ENCODE measurements at regions not wholly inside any gene's neighbourhood (a gene's known extent, or its start where the extent isn't known, plus 50 kb on each side); places are given as distances from the start of the nearest gene placed in this dataset.
A peak's percentile ranks its signal among the peaks of the same experiment; 100 is the strongest.
"Not testable (repeated sequence)": the region's sequence is repeated elsewhere in the genome, so short reads cannot be mapped to it uniquely, and the experiment has no call there.

DNA sequence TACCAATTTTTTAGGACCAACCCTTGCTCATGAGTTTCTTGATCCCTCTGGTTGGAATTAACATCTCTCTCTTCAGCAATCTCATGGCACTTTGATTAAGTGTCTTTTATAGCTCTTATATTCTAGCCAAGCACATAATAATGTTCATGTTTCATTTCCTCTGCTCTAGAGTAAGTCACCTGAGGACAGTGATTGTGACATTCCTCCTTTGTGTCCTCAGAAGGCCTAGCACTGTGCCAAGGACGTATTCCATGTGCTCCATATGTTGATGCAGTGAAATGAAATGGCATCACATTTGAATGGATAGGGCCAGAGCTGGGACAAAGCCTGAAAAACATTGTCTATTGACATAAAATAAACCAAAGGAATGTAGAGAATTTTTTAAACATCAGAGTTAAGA is 322.8 kb upstream of the PRICKLE1 start:
- 54% methylated on average over 1 of the region's 1 CpG for WGBS
- no peak for ATAC-seq
- intact Hi-C loops (cut with DNase I): no loop called here
- Histone ChIP-seq H3K4me3 (ENCODE audit: low read length) (no peak overlapping the region), H3K27ac (ENCODE audit: low read length) (no peak overlapping the region), H3K9me3 (ENCODE audit: control insufficient read depth, low read length) (no peaks in the 10 kb centered on the region), H3K27me3 (ENCODE audit: control insufficient read depth, insufficient read depth) (no peaks in the 10 kb centered on the region), H3K4me1 (ENCODE audit: control insufficient read depth, insufficient read depth, low read length) (no peaks in the 10 kb centered on the region)
- DNase-seq: no peak

DNA sequence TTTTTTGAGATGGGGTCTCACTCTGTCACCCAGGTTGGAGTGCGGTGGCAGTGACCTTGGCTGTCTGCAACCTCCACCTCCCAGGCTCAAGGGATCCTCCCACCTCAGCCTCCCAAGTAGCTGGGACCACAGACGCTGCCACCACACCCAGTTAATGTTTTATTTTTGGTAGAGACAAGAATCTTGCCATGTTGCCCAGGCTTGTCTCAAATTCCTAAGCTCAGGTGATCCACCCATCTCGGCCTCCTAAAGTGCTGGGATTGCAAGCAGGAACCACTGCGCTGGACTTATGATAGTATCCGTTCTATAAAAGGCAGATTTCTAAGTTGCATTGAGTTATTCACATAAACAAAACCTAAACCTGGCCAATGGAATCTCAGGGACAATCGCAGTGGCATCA is 321.1 kb upstream of the PRICKLE1 start:
- H3K9me3 ChIP-seq (ENCODE audit: control insufficient read depth, low read length): no peaks in the 10 kb centered on the region
- DNase-seq (no peak), ATAC-seq (no peak)
- 75% methylated on average over 6 of the region's 6 CpGs for whole genome bisulfite sequencing
- no peak overlapping the region for H3K27ac ChIP-seq (ENCODE audit: low read length)
- no peaks in the 10 kb centered on the region for H3K4me1 ChIP-seq (ENCODE audit: control insufficient read depth, insufficient read depth, low read length)
- no peaks in the 10 kb centered on the region for H3K27me3 ChIP-seq (ENCODE audit: control insufficient read depth, insufficient read depth)
- intact Hi-C loops (cut with DNase I): no loop called here
- no peak overlapping the region for H3K4me3 ChIP-seq (ENCODE audit: low read length)

DNA sequence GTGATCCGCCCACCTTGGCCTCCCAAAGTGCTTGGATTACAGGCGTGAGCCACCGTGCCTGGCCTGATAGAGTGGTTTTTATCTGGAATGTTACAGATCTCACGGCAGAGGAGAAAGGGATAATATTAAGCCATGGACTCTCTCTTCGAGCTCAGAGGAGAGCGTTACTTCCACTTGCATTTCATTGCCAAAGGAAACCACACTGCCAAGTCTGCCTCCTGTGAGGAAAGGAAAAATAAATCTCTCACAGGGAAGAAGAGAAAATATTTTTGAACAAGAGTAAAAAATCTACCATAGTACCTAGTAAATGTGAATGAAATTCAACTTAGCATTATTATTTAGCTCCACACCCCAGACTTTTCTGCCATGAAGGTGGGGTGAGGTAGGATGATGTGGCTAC is 319.2 kb upstream of the PRICKLE1 start:
- Histone ChIP-seq H3K4me3 (ENCODE audit: low read length) (no peak overlapping the region), H3K27me3 (ENCODE audit: control insufficient read depth, insufficient read depth) (no peaks in the 10 kb centered on the region), H3K4me1 (ENCODE audit: control insufficient read depth, insufficient read depth, low read length) (peaks cover 3% of the 10 kb centered on the region), H3K27ac (ENCODE audit: low read length) (no peak overlapping the region), H3K9me3 (ENCODE audit: control insufficient read depth, low read length) (no peaks in the 10 kb centered on the region)
- intact Hi-C loops (cut with DNase I): no loop called here
- DNase-seq (no peak), ATAC-seq (no peak)
- 38% methylated on average over 6 of the region's 6 CpGs for WGBS

DNA sequence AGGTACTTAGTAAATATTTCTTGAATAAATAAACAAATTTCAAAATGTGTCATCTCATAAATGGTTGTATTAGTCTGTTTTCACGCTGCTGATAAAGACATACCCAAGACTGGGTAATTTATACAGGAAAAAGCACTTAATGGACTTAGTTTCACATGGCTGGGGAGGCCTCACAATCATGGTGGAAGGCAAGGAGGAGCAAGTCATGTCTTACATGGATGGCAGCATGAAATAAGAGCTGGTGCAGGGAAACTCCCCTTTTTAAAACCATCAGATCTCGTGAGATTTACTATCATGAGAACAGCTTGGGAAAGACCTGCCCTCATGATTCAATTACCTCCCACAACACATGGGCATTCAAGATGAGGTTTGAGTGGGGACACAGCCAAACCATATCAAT is 317.3 kb upstream of the PRICKLE1 start:
- H3K4me3 ChIP-seq (ENCODE audit: low read length); H3K27me3 ChIP-seq (ENCODE audit: control insufficient read depth, insufficient read depth); DNase-seq; H3K9me3 ChIP-seq (ENCODE audit: control insufficient read depth, low read length); H3K4me1 ChIP-seq (ENCODE audit: control insufficient read depth, insufficient read depth, low read length); ATAC-seq; intact Hi-C loops (cut with DNase I); H3K27ac ChIP-seq (ENCODE audit: low read length): not testable (repeated sequence)
- 90% methylated on average over 2 of the region's 2 CpGs for WGBS

DNA sequence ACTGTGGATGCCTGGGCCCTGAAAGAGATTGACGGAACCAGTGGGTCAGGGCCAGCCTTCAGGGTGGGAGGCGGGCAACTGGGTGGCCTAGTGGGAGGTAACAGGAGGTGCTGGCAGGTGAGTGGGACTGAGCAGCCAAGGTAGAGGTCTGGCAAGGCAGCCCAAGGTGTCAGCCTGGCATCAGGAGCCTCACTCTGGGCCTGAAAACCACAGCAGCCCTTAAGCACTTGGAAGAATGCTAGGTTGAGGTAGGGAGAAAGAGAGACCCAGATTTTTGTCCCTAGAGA is 315.8 kb upstream of the PRICKLE1 start:
- intact Hi-C loops (cut with DNase I): no loop called here
- Histone ChIP-seq H3K4me3 (ENCODE audit: low read length) (no peak overlapping the region), H3K4me1 (ENCODE audit: control insufficient read depth, insufficient read depth, low read length) (peaks cover 3% of the 10 kb centered on the region), H3K9me3 (ENCODE audit: control insufficient read depth, low read length) (no peaks in the 10 kb centered on the region), H3K27ac (ENCODE audit: low read length) (no peak overlapping the region), H3K27me3 (ENCODE audit: control insufficient read depth, insufficient read depth) (no peaks in the 10 kb centered on the region)
- ATAC-seq (peak in 1 of 2 donors; percentile 20), DNase-seq (no peak)
- WGBS: 91% methylated on average over 2 of the region's 2 CpGs

DNA sequence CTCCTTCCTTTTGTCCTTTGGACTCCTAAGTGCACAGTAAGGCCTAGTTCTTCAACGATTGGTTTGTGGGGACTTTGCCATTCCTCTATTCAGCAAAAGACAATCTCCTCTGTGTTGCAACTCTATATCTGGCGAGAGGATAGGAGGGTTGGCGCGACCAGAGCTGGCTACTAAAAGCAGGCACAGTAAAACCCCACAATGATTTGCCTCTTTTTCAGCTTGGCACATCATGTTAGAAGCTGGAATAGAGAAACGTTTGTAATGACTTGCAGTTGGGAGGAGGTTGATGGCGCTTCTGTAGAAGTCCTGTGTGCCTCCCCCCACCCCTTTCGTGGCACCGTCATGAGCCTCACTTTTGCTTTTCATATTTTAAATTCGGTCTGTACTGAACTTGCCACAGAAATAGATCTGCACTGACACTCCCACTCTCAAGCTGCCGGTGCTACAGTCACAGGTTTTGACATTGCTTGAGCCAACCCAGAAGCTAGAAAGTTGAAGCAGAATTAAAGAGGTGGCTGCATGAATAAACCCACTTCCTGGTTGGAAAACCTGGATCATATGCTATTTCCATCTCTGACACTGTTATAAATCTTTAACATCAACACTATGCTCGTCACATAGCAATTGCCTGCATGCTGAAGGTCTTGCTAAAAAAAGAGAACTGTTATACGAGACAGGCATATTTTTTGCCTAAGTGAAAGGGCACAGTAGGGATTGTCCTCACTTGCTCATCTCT is 315.3 kb upstream of the PRICKLE1 start:
- 66% methylated on average over 12 of the region's 12 CpGs for WGBS
- Histone ChIP-seq H3K4me1 (ENCODE audit: control insufficient read depth, insufficient read depth, low read length) (peaks cover 3% of the 10 kb centered on the region), H3K9me3 (ENCODE audit: control insufficient read depth, low read length) (no peaks in the 10 kb centered on the region), H3K27ac (ENCODE audit: low read length) (peak overlapping the region; percentile 17), H3K27me3 (ENCODE audit: control insufficient read depth, insufficient read depth) (no peaks in the 10 kb centered on the region), H3K4me3 (ENCODE audit: low read length) (no peak overlapping the region)
- no peak for DNase-seq
- intact Hi-C loops (cut with DNase I): no loop called here
- peak; percentile 26 to 34 for ATAC-seq

DNA sequence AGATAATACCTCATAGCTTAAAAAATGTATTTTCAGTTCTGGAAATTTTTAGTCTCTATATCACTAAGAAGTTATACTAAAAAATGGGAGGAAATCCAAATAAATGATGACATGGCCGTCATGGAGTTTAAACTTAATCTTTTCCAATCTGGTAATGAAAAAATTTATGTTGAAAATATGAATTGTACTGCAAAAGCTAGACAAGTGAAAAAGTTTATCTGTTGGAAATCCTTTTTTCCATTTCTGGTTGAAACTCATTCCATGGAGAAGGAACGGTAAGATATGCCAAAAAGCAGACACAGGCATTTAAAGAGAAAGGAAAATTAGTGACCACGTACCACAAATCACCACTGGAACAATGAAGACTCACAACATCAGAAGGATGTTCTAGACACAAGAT is 314.2 kb upstream of the PRICKLE1 start:
- ATAC-seq: no peak
- no peak for DNase-seq
- WGBS: 42% methylated on average over 3 of the region's 3 CpGs
- Histone ChIP-seq H3K9me3 (ENCODE audit: control insufficient read depth, low read length) (no peaks in the 10 kb centered on the region), H3K27ac (ENCODE audit: low read length) (no peak overlapping the region), H3K4me1 (ENCODE audit: control insufficient read depth, insufficient read depth, low read length) (peaks cover 3% of the 10 kb centered on the region), H3K27me3 (ENCODE audit: control insufficient read depth, insufficient read depth) (no peaks in the 10 kb centered on the region), H3K4me3 (ENCODE audit: low read length) (no peak overlapping the region)
- intact Hi-C loops (cut with DNase I): no loop called here

DNA sequence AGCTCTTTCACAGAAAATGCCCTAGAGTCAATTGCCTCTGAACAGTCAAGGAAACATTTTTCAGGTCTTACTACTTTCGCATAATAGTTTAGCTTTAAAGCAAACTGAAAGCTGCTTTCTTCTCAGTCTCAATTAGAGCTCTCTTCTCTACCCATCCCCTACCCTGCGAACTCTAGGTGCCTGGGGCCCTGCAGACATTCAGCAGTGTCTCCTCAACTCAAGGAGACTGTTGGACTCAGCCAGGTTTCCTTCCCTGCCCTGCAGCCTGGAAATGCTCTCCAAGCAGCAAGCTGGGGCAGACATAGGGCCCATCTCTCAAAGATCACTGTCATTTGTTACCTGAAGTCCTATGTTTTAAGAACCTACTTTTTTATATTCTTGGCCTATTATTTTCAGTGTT is 312.5 kb upstream of the PRICKLE1 start:
- Histone ChIP-seq H3K9me3 (ENCODE audit: control insufficient read depth, low read length) (no peaks in the 10 kb centered on the region), H3K4me3 (ENCODE audit: low read length) (no peak overlapping the region), H3K27me3 (ENCODE audit: control insufficient read depth, insufficient read depth) (no peaks in the 10 kb centered on the region), H3K27ac (ENCODE audit: low read length) (no peak overlapping the region), H3K4me1 (ENCODE audit: control insufficient read depth, insufficient read depth, low read length) (peaks cover 3% of the 10 kb centered on the region)
- no peak for DNase-seq
- ATAC-seq: no peak
- intact Hi-C loops (cut with DNase I): no loop called here
- 100% methylated on average over 2 of the region's 2 CpGs for WGBS

DNA sequence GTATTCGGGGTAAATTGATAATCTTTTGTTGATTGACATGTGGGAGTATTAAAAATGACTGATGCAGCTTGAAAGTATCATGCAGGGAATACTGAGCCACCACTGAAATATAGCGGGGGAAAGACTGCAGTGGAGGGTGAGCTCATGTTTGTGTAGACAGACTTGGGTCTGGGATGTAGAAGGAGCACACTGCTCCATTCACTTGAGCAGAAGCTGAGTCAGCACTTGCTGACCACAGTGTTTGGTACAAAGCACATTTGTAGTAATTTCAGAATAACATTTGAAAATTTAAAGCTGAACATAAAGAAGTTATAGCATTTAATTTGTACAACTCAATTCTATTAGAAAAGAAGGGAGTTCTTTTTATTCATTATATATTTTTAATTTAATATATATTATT is 304.3 kb upstream of the PRICKLE1 start:
- 91% methylated on average over 2 of the region's 2 CpGs for WGBS
- no peak overlapping the region for H3K27ac ChIP-seq (ENCODE audit: low read length)
- H3K4me1 ChIP-seq (ENCODE audit: control insufficient read depth, insufficient read depth, low read length): peaks cover 1% of the 10 kb centered on the region
- no peaks in the 10 kb centered on the region for H3K27me3 ChIP-seq (ENCODE audit: control insufficient read depth, insufficient read depth)
- DNase-seq (no peak), ATAC-seq (no peak)
- intact Hi-C loops (cut with DNase I): no loop called here
- H3K9me3 ChIP-seq (ENCODE audit: control insufficient read depth, low read length): no peaks in the 10 kb centered on the region
- H3K4me3 ChIP-seq (ENCODE audit: low read length): no peak overlapping the region

DNA sequence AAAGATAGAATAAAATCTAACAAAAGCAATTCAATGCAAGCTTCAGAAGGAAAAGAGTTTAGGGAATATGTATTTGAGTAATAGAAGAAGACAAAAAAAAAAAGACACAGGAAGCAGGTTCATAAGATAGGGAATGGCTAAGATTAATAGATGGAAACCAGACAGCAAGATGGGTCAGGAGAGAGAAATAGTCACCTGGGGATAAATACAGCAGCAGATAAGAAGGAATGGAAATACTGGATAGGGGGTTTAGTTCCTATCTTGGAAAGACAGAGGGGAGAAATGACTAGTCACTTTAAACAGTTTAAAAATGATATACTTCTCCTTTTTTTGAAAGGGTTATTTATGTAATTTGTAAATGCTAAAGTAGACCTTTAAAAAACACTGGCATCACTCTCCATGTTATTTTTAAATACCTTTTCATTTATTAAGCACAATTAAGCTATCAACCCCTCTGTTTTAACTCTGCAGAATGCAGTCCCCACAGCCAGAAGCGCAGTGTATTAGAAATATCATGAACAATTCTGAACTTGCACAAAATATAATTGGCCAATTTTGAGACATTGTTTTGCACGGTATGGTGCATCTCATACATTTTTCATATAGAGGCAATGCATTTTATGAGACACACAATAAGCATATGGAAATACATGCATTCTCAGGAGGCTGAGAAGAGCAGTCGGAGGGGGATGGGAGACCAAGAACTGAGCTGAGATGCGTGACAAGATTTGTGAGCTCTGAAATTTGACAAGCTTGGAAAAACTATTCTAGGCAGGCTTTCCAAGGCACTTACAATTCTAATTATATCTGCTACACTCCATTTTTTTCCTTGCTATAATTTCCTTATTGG is 303.4 kb upstream of the PRICKLE1 start:
- H3K27ac ChIP-seq (ENCODE audit: low read length): no peak overlapping the region
- intact Hi-C loops (cut with DNase I): no loop called here
- DNase-seq: no peak
- 77% methylated on average over 4 of the region's 4 CpGs for WGBS
- H3K27me3 ChIP-seq (ENCODE audit: control insufficient read depth, insufficient read depth): no peaks in the 10 kb centered on the region
- no peak overlapping the region for H3K4me3 ChIP-seq (ENCODE audit: low read length)
- H3K4me1 ChIP-seq (ENCODE audit: control insufficient read depth, insufficient read depth, low read length): peaks cover 1% of the 10 kb centered on the region
- ATAC-seq: no peak
- no peaks in the 10 kb centered on the region for H3K9me3 ChIP-seq (ENCODE audit: control insufficient read depth, low read length)

DNA sequence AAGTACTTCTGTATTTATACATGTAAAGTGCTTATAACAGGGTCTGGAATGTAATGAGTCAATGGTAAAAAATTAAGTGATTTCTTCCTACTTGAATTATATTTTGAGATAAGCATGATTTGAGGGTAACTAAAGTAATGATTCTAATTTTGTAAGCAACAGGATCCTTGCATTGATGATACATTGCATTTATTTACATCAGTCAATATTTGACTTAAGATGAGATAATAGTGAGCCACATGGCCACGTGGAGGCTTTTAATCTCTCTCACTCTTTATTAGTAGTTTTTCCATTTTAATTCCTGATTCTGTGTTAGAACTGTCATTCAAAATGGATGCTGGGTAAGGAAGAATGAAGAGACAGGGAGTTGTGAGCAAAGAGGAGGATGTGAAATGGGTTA is 298.1 kb upstream of the PRICKLE1 start:
- intact Hi-C loops (cut with DNase I): no loop called here
- no peak for ATAC-seq
- Histone ChIP-seq H3K4me3 (ENCODE audit: low read length) (no peak overlapping the region), H3K9me3 (ENCODE audit: control insufficient read depth, low read length) (no peaks in the 10 kb centered on the region), H3K27me3 (ENCODE audit: control insufficient read depth, insufficient read depth) (no peaks in the 10 kb centered on the region), H3K27ac (ENCODE audit: low read length) (no peak overlapping the region), H3K4me1 (ENCODE audit: control insufficient read depth, insufficient read depth, low read length) (no peaks in the 10 kb centered on the region)
- DNase-seq: no peak
- 39% methylated on average over 1 of the region's 1 CpG for WGBS
